Endothelial cell of umbilical vein (primary cell): ENCODE measurements at regions not wholly inside any gene's neighbourhood (a gene's known extent, or its start where the extent isn't known, plus 50 kb on each side); places are given as distances from the start of the nearest gene placed in this dataset.

Experiments
- BruUV-seq: library from RNA; stranded (reverse); fragments of 400-500 nt; replicated peaks from 2 replicates; lab custom pipeline; 2021; lab: Mats Ljungman, UMichigan
- CTCF ChIA-PET: fragments of 300-600, 350-600 bp; sonication (Branson Sonifier 250); formaldehyde crosslinking; loops from one replicate; lab custom pipeline; 2021; ENCODE audit warnings: antibody characterized with exemption, inconsistent platforms; lab: Charles Lee
- POLR2A ChIA-PET: fragments of 300-600, 350-600 bp; sonication (Branson Sonifier 250); formaldehyde crosslinking; loops from one replicate; lab custom pipeline; 2021; ENCODE audit warnings: antibody characterized with exemption, inconsistent platforms; lab: Charles Lee
- DNase-seq: peaks from one replicate; pipeline ENCODE4 v3.0.0-alpha.2; 2011; ENCODE audit warnings: low read depth, low spot score
- FAIRE-seq: peaks from 2 replicates; lab custom pipeline; 2011; peaks lifted over from hg19 to GRCh38; lab: Jason Lieb, UNC
- H2AFZ ChIP-seq: 2 replicates; pipeline ENCODE4 v1.6.0; 2012; ENCODE audit warnings: low read depth, low read length, control low read depth, inconsistent platforms
- H3K27ac ChIP-seq: 2 replicates; pipeline ENCODE4 v1.5.1; 2011; ENCODE audit warnings: low read depth, mild to moderate bottlenecking, control low read depth, low read length, moderate library complexity; ENCODE audit not compliant: insufficient read depth
- H3K27me3 ChIP-seq, 2 experiments: 2 replicates each; pipeline versions ENCODE4 v1.6.0 to v1.6.1; 2011; ENCODE audit warnings: low read length in 2 of 2, mixed read lengths in 1 of 2; ENCODE audit not compliant: control insufficient read depth in 2 of 2, insufficient read depth in 2 of 2
- H3K36me3 ChIP-seq, 2 experiments: 2 replicates in 1 of 2; 3 replicates in 1 of 2; pipeline ENCODE4 v1.5.1; 2011; ENCODE audit warnings: low read length in 2 of 2, mild to moderate bottlenecking in 1 of 2, moderate library complexity in 1 of 2; ENCODE audit not compliant: control insufficient read depth in 2 of 2, insufficient read depth in 2 of 2; ENCODE audit errors: extremely low read depth in 1 of 2
- H3K4me1 ChIP-seq: 3 replicates; pipeline ENCODE4 v1.5.1; 2011; ENCODE audit warnings: mild to moderate bottlenecking, low read length; ENCODE audit not compliant: control insufficient read depth, insufficient read depth; ENCODE audit errors: extremely low read depth
- H3K4me2 ChIP-seq: 2 replicates; pipeline ENCODE4 v1.6.1; 2011; ENCODE audit warnings: low read length, control low read depth, mixed read lengths; ENCODE audit not compliant: insufficient read depth
- H3K4me3 ChIP-seq, 3 experiments: fragments of 200-600 bp in 1 of 3; sonication (generic), shearing (Covaris generic) in 1 of 3; replicated peaks in 1 of 3; 2 replicates each; pipeline ENCODE4 v1.5.1; 2011 to 2016; ENCODE audit warnings: control low read depth in 3 of 3, low read length in 3 of 3, mild to moderate bottlenecking in 2 of 3, inconsistent platforms in 1 of 3, low read depth in 1 of 3, moderate library complexity in 1 of 3; ENCODE audit not compliant: insufficient read depth in 1 of 3
- H3K79me2 ChIP-seq: 2 replicates; pipeline ENCODE4 v1.6.0; 2012; ENCODE audit warnings: low read length, inconsistent platforms; ENCODE audit not compliant: control insufficient read depth, insufficient read depth
- H3K9ac ChIP-seq: replicated peaks from 2 replicates; pipeline ENCODE3; 2011; ENCODE audit warnings: low read length, control low read depth; ENCODE audit not compliant: insufficient read depth; ENCODE audit errors: extremely low read depth
- H3K9me1 ChIP-seq: replicated peaks from 3 replicates; pipeline ENCODE4 v1.6.0; 2011; ENCODE audit warnings: mild to moderate bottlenecking, low read length; ENCODE audit not compliant: control insufficient read depth, insufficient read depth; ENCODE audit errors: extremely low read depth
- H3K9me3 ChIP-seq: replicated peaks from 2 replicates; pipeline ENCODE4 v1.5.1; 2012; ENCODE audit warnings: low read length, inconsistent platforms; ENCODE audit not compliant: control insufficient read depth, insufficient read depth
- H4K20me1 ChIP-seq: replicated peaks from 2 replicates; pipeline ENCODE3; 2011; ENCODE audit warnings: mild to moderate bottlenecking, low read length; ENCODE audit not compliant: control insufficient read depth, insufficient read depth; ENCODE audit errors: extremely low read depth
- CTCF ChIP-seq, 2 donors: IDR thresholded peaks; 1 replicate in 1 of 2; 2 replicates in 1 of 2; pipeline ENCODE4 v1.5.1; 2011; ENCODE audit warnings: low read length in 2 of 2, mild to moderate bottlenecking in 2 of 2, moderate library complexity in 2 of 2, control low read depth in 1 of 2, inconsistent platforms in 1 of 2, low read depth in 1 of 2; ENCODE audit not compliant: insufficient read depth in 1 of 2; ENCODE audit errors: extremely low read depth in 1 of 2
- EZH2 ChIP-seq: IDR thresholded peaks from 2 replicates; pipeline ENCODE4 v1.6.1; 2012; ENCODE audit warnings: borderline replicate concordance, low read depth, mild to moderate bottlenecking, moderate library complexity, low read length, inconsistent platforms; ENCODE audit not compliant: severe bottlenecking
- FOS ChIP-seq: IDR thresholded peaks from 2 replicates; pipeline ENCODE4 v1.6.1; 2011; ENCODE audit warnings: mild to moderate bottlenecking, low read length, moderate library complexity, borderline replicate concordance; ENCODE audit not compliant: insufficient read depth
- GATA2 ChIP-seq: IDR thresholded peaks from 2 replicates; pipeline ENCODE4 v1.7.0; 2011; ENCODE audit warnings: low read depth, mild to moderate bottlenecking, moderate library complexity, mixed read lengths, low read length; ENCODE audit not compliant: insufficient read length, insufficient read depth
- JUN ChIP-seq: IDR thresholded peaks from 2 replicates; pipeline ENCODE4 v1.6.1; 2011; ENCODE audit warnings: borderline replicate concordance, low read depth; ENCODE audit not compliant: insufficient read length, insufficient read depth
- MAX ChIP-seq: IDR thresholded peaks from 2 replicates; pipeline ENCODE4 v1.6.1; 2011; ENCODE audit not compliant: insufficient read depth, insufficient read length
- MYC ChIP-seq: IDR thresholded peaks from one replicate; pipeline ENCODE4 v1.6.1; 2011; ENCODE audit warnings: mild to moderate bottlenecking, low read depth, low read length
- POLR2A ChIP-seq: IDR thresholded peaks from 2 replicates; pipeline ENCODE4 v1.6.1; 2012; ENCODE audit warnings: low read depth, mild to moderate bottlenecking, control low read depth, low read length
- POLR2AphosphoS5 ChIP-seq: IDR thresholded peaks from 2 replicates; pipeline ENCODE4 v1.6.1; 2012; ENCODE audit warnings: low read depth, mild to moderate bottlenecking, control low read depth, low read length, moderate library complexity; ENCODE audit not compliant: insufficient read depth
- dilution Hi-C: fragments of 300-500 bp; cut with MboI; formaldehyde crosslinking; loops from one replicate; pipeline ENCODE4 v1.15.0; 2019; ENCODE audit warnings: low sequenced_read_pairs; ENCODE audit not compliant: extremely low pct_ligation_motif_present
- intact Hi-C: fragments of 100-400 bp; cut with micrococcal nuclease; formaldehyde crosslinking; loops from one replicate; pipeline ENCODE4 v1.10.0; 2022

- DNase-seq (no peak), FAIRE-seq (no peak)
- Histone ChIP-seq H3K9ac (no peak overlapping the region), H3K36me3 (no peaks in the 10 kb centered on the region), H3K9me3 (no peaks in the 10 kb centered on the region), H3K4me3 (no peak overlapping the region), H3K9me1 (no peaks in the 10 kb centered on the region), H2AFZ (no peak overlapping the region), H3K27me3 (no peaks in the 10 kb centered on the region), H4K20me1 (no peaks in the 10 kb centered on the region), H3K4me1 (no peaks in the 10 kb centered on the region), H3K4me2 (no peak overlapping the region), H3K27ac (no peak overlapping the region), H3K79me2 (no peaks in the 10 kb centered on the region)
- ChIA-PET POLR2A (no interaction called here), CTCF (no interaction called here)
- intact Hi-C loops, result no loop called here
- TF ChIP-seq JUN (no peak), EZH2 (no peak), CTCF (IDR thresholded peaks at IDR 0.05; ENCODE audit: extremely low read depth in 1 of 2, insufficient read depth in 1 of 2, low read depth in 1 of 2, low read length in 2 of 2) (no peak), GATA2 (no peak), FOS (no peak), MYC (no peak), POLR2A (no peak), POLR2AphosphoS5 (no peak), MAX (no peak)
- dilution Hi-C loops, result no loop called here
- no TSS peak for BruUV-seq
Observed at GRCh38 chr13:88674841-88675240, 1003.7 kb downstream of the SLITRK5 start.
